ACHN (cell line): ENCODE measurements at regions not wholly inside any gene's neighbourhood (a gene's known extent, or its start where the extent isn't known, plus 50 kb on each side); places are given as distances from the start of the nearest gene placed in this dataset.
"Not testable (repeated sequence)": the region's sequence is repeated elsewhere in the genome, so short reads cannot be mapped to it uniquely, and the experiment has no call there.

Experiments used
- DNase-seq: peaks from one replicate; pipeline ENCODE4 v3.0.0-alpha.2; 2015
- in situ Hi-C: cut with HindIII; loops from 2 replicates; pipeline ENCODE4 v1.10.0; 2017; ENCODE audit warnings: low sequenced_read_pairs, low pct_ligation_motif_present, low pct_unique_long_range_greater_than_20kb

DNA sequence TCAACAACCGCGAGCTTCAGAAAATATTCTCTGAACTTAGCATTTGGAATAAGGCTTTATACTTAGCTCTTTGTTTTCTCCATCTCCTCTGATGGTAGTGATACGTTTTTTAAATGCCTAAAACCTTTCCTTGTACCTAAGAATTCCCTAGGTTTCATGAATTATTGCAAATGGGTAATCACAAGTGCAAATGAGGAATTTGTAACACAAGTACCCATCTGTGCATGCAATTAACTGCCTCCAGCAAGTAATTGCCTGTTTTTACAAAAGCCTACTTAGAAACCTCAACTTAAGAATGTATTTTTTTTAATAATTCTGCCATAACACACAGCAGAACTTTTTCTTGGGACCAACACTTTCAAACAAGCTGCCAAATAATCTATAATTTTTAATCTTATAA lies 149.2 kb downstream of the PHLDA1 start:
- no peak for DNase-seq
- in situ Hi-C loops = no loop called here

DNA sequence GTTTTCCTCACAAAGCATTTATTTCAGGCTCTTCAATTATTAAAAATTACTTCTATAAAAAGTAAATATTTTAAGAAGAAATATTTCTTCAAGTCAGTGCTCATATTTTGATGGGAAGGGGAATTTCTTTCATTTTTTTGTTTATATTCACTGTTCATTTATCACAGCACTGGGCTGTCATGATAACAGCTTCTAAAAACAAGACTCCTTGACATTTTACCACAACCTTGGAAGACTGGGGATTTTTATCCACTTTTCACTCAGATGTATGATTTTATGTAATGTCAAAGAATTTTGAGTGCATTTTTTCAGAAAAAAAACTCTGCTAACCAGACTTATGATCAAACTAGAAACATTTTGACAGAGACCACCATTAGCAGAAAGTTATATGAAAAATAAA lies 149.7 kb downstream of the PHLDA1 start:
- in situ Hi-C loops = no loop called here
- no peak for DNase-seq

DNA sequence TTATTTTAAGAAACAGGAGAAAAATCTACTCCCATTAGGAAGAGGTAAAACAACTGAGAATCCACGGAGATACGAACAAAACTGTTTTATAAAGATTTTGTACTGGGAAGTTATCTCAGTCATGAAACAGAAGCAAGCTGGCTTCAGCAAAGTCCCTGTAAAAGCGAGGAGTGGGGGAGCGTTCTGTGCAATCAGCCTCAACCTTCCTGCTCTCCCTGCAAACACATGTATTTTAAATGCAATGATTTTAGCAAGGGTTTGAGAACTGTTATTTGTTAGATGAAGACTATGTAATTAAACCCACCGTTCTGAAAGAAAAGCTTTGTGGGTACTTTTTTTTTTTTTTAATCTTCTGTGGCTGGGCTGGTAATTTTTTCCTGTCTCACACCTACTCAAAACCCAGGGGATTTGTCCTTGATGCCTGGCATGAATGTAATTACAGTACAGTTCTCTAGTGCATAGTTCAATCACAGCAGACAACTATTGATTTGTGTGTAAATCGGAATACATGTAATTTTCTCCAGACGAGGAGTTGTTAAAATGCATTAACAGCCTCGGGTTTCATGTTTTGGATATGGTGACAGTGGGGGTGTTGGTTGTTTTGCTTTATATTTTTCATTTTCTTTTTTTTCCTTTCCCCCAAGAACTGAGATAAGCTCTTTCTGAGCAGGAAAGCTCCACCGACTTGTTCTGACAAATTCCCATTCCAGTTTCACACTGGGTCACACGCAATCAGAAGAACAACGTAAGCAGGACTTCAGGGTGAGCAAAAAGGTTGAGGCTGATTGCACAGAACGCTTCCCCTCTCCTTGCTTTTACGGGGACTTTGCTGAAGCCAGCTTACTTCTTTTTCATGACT lies 153.6 kb downstream of the PHLDA1 start:
- no peak for DNase-seq
- in situ Hi-C loops = no loop called here

DNA sequence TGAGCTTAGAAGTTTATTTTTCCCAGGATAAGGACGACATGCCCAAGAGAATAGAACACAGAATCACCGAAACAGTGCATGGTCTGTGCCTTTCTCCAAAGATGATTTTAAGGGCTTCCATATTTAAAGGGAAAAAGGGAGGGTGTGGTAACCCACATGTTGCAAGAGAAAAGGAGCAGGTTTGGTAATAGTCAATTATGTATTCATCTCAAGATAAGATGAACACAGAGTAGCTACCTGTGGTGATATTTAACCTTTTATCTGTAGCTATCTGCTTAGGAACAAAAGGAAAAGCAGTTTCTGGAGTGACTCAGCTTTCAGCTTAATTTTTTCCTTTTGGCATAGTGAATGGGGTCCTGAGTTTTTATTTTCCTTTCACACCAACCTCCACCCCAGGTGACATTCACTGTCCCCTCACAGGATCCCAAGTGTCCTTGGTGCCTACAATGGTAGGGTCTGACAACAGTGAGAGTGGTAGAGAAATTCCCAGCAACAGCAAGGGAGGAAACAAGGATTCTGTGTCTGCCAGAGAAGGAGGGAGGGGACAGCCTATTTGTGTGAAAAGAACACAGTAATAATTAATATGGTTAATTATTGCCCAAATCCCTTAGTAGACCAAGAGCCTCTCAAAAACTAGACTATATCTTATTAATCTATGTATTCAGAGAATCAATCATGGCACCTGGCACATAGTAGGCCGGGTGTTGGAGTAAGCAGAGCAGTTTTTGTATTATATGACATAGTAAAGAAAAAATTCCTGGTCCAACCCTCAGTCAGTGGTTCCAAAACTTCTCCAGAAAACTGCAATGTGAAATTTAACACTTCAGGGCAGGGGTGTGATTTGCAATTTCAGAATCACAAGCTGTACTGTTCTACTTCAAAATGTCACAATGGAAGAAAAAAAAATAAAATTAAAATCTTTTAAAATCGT lies 154.5 kb downstream of the PHLDA1 start:
- peak; percentile 31 for DNase-seq
- in situ Hi-C loops = no loop called here

DNA sequence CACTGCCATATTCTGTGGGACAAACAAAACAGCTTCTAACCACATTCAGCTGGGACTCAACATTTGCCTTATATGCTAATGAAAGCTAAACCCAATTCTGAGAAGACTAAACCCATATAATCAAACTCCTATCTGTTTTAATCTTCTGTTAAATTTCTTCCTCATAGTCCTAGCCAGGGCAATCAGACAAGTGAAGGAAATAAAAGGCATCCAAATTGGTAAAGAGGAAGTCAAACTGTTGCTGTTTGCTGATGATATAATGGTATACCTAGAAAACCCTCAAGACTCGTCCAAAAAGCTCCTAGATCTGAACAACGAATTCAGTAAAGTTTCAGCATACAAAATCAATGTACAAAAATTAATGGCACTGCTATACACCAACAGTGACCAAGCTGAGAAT lies 157.1 kb downstream of the PHLDA1 start:
- in situ Hi-C loops = no loop called here
- no peak for DNase-seq

DNA sequence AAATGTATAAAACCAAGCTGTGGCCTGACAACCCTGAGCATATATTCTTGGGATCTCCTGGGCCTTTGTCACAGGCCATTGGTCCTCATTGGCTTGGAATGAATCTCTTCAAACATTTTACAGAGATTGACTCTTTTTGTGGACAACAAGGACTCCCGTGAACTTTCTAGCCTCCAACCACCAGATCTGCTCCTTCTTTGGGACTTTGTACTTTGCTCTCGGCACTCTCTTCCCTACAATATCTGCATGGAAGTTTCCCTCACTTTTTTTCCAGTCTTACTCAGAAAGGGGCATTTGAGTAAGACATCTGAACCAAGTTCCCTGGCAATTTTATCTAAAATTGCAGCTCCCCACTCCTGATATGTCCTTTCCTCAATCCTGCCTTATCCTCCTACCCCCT lies 158.8 kb downstream of the PHLDA1 start:
- in situ Hi-C loops = no loop called here
- no peak for DNase-seq

DNA sequence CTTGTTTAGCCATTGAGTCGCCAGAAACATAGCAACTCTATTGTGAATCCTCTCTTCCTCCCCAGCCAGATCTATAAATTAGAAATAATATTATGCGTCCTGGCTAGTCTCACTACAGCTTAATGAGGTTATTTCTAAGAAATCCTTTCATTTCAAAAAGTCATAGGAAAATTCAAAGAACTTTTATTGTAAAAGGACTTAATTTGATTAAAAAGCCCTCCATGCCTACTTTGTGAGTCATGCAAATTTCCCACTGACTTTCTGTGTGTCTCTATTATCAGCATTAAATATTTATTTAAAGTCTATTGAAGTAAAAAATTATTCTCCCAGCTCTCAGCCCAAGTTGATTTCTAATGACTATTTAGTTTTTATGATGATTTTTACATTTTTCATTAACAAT lies 160.7 kb downstream of the PHLDA1 start:
- in situ Hi-C loops = no loop called here
- no peak for DNase-seq

DNA sequence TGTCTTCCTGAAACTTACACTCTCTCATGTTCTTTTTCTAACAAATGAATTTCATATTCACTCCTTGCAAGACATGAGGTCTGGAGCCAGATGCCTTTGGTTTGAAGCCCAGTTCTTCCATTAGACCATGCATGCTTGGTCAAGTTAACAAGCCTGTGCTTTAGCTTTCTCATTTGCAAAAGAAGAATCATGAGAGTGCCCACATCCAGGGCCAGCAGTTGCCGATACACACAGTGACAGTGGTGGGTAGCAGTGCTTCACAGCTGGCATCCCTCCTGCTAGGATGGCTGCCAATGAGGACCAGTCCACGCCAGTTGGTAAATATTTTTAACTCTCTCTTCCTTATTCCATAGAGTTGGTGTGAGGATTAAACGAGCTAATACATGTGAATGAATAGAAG lies 163.1 kb downstream of the PHLDA1 start:
- DNase-seq = no peak
- in situ Hi-C loops = no loop called here

DNA sequence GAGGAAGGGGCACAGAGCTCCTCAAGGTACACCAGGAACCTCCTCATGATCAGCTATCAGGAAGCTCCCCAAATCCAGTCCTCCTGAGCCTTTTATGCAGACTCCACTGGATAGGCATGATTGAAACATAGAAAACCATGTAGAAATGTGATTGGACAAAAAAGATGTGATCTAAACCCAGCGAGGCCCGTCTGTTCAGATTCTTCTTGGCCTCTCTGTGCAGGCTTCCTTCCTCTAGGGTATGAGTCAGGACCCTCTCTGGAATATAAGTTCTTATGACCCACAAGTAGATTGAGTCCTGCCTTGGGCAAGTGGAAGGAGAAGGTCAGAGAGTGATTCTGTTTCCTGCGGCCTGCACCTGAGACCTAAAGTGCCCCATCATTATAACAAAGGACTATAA lies 166.3 kb downstream of the PHLDA1 start:
- DNase-seq = no peak
- in situ Hi-C loops = no loop called here

DNA sequence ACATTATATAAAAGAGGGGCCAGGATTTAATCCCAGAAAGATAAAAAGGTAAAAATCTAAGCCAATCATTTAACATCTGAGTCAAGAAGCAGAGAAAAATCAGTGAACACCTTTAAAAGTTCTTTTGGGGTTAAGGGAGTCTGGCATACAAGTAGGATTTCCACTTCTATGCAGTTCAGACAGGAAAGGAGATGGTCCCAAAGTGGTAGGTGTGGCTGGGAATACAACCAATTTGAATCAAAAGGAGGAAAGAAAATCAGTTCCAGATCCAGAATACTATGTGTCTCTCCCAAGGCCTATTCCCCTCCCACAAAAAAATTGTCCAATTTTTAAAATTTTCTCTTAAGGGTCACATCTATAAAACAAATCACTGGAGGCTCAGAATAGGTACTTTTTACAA lies 167.4 kb downstream of the PHLDA1 start:
- in situ Hi-C loops = no loop called here
- DNase-seq = no peak

DNA sequence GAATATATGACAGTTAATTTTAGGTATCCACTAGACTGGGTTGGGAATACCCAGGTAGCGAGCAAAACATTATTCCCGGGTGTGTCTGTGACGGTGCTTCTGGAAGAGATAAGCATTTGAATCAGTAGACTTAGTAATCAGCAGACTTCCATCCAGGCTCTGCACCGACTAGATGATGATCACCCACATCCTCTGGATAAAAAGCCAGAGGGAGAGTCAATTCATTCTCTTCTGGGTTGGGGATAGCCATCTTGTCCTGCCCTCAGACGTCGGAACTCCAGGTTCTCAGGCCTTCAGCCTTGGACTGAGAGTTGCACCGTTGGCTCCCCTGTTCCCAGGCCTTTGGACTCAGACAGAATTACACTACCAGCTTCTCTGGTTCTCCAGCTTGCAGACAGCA lies 168.0 kb downstream of the PHLDA1 start:
- in situ Hi-C loops = no loop called here
- DNase-seq = no peak

DNA sequence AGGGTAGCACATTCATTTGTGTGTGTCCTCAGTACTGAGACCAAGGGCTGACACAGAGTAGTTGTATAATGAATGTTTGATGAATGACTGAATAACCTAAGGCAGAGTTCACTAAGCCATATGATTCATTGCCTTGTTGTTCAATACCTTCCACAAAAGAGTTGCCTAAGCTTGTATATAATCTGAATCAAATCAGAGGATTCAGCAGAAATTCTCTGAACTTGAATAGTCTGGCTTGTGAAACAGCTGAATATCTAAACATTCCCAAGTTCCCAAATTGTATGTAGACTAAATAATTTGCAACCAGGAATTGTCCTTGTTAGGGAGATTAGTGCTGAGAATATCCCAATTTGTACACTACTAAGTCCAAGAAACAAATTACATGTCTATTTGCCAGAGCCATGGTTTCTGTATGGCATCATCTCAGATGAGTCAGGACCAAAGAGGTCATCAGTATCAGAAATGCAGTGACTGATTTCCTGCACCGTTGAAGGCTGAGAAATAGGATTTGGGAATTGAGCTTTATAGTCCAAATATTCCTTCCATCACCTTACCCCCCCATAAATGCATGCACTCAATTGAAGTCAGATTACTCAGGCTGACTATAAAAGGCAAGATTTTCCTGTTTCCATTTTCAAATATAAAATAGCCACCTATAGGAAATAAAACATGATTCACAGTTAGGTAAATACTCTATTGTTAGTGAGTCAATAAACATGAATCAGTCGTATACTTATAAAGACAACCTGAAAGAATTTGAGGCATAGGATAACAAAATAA lies 168.7 kb downstream of the PHLDA1 start:
- in situ Hi-C loops = no loop called here
- DNase-seq = peak; percentile 60

DNA sequence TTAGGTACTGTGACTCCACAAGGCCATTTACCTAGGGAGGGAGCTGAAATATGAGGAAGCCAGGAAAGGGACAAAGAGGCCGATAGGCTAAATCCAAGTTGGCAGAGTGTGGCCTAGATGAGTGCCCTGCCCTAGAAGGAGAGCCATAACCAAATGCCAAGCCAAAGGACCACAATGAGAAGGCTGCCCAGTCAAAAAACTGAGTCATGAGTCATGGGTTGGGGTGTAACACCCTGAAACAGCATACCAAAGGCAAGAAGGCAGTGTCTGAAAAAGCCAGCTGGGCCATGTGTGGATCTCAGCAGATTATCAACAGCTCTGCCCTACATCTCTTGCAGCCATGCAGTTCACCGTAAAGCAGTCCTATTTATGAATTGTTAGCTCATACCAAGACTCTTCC lies 171.7 kb downstream of the PHLDA1 start:
- in situ Hi-C loops = no loop called here
- no peak for DNase-seq

DNA sequence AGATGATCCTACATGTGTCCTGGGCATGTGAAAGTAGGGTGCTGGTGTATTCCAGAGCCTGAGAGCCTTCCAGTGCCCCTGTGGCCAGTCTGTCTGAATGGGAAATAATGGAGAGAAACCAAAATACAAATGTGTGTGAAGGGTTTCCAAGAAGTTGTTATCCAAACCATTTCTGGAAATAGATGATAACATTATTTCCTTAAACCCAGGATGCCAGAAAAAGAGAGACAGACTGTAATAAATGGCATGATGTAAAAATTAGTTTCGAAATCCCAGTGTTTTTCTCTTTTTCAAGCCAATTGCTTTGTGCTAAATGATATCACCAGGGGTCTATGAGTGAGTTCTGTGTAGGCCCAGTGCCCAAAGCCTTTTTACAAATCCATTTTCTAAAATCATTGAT lies 175.3 kb downstream of the PHLDA1 start:
- in situ Hi-C loops = no loop called here
- DNase-seq = no peak

DNA sequence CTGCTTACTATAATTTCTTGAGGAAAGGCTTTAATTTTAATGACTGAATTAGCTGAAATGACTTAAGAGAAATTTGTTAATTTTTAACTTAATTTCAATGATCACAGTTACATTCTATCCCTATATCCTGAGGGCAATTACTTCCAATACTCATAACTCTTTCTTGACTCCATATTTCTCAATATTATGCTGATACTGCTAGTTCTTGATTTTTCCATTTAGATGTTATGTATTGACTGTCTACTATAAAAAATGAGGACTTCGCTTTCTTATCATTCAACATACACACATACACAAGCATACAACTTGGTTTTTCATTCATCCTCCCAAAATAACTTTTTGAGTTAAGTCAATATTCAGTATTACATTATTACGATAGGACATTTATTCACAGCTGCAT lies 176.2 kb downstream of the PHLDA1 start:
- no peak for DNase-seq
- in situ Hi-C loops = no loop called here

DNA sequence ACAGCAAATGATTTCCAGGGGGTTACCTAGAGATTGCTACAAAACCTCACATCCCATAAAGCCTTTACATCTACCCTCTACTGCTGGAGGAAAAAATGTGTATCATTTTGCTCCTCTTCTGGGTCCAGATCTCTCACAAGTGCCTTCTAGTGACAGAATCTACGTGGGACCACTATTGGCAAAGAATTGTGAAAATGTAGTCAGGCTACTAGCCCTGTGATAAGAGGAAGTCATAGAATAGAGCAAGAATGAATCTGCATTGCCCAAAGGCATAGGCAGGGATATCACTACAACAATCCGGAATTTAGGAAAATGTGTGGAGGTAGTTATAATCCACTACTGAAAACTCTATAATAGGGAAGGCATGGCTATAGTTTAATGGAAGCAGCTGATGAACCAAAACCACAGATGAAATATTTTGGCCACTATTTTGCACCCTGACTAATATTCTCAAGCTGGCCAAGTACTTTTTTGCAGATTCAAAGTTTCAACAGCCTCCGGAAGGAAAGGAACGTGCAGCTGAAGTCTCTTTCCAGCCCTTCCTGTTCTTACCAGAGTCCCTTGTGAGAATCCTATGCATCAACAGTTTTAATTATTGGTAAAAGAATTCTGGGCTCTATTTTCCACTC lies 176.8 kb downstream of the PHLDA1 start:
- DNase-seq = no peak
- in situ Hi-C loops = no loop called here

DNA sequence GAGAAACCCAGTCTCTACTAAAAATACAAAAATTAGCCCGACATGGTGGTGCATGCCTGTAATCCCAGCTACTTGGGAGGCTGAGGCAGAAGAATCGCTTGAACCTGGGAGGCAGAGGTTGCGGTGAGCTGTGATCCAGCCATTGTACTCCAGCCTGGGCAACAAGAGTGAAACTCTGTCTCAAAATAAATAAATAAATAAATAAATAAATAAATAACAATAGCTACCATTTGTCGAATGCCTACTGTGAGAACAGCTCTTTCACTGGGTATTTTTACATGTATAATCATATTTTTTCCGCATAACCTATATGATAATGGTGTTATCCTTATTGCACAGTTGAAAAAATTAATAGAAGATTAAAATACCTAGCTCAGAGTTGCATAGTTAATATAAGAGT lies 177.4 kb downstream of the PHLDA1 start:
- DNase-seq, in situ Hi-C loops: not testable (repeated sequence)

DNA sequence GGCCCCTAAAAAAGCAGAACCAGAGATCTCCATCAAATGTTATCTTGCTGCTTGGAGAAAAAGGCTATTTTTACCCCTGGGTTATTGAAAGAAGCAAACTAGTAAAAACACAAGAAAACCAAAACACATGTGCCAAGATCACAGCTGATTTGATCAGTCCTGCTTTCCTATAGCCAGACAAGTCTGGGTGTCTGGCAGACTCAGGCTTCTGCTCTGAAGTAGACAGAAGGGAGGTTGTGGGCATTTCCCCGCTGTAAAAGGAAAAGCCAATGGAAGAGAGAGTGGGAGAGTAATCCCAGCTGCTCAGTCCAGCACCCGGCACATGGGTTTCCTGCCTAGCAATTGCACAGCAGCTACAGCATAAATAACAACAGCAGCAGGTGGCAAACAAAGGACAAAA lies 177.9 kb downstream of the PHLDA1 start:
- no peak for DNase-seq
- in situ Hi-C loops = no loop called here

DNA sequence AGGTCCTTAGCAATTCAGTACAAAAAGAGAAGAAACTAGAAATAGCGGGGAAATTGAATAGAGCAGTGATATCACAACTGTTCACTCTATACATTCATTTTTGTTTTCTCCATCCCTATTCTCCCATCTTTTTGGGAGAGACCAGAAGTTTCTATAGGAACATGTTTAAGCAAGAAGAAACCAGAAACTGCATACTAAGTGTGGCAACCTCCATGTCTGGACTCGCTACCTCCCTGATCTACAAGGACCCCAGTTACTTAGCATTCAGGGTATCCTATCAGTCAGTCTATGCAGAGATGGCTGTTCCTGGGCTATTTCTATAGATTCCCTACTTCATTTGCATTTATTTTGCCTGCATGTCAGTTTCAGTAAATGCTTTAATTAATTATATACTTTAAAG lies 178.6 kb downstream of the PHLDA1 start:
- no peak for DNase-seq
- in situ Hi-C loops = no loop called here
